NOMO-1 treated with dmso at 0.1 percent for 144 hours (cell line): ENCODE measurements at regions not wholly inside any gene's neighbourhood (a gene's known extent, or its start where the extent isn't known, plus 50 kb on each side); places are given as distances from the start of the nearest gene placed in this dataset.

ENCODE experiments used
- DNase-seq: peaks from one replicate; lab custom pipeline; 2025; ENCODE audit not compliant: unreplicated experiment; lab: John Stamatoyannopoulos, UW

DNA sequence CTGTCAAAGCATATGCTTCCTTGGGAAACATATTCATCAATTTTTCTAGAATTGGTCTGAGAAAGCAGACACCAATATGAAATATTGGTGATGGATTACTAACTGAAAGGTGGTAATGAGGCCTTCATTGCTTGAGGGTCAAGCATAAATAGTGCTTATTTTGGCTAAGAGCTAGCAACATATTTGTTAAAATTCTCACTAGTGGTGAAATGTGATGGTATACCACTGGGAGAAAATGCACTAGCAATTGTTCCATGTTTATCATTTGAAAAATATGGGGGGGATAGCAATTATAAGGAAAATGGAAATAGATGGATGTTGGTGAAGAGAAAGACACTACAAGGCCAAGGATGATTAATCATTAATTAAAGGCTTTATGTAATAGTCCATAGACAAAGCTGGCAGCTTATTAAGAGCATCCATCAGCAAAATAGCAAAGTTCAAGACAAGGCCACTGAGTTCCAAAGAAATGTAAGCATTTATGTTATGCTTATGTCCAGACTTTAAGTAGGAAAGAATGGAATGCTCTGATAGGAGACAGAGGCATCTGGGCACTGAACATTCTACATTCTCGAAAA is 253.7 kb upstream of the PRDM9 start:
- DNase-seq = no peak

- no peak for DNase-seq
Observed at GRCh38 chr5:23242891-23243290, 264.5 kb upstream of the PRDM9 start.

DNA sequence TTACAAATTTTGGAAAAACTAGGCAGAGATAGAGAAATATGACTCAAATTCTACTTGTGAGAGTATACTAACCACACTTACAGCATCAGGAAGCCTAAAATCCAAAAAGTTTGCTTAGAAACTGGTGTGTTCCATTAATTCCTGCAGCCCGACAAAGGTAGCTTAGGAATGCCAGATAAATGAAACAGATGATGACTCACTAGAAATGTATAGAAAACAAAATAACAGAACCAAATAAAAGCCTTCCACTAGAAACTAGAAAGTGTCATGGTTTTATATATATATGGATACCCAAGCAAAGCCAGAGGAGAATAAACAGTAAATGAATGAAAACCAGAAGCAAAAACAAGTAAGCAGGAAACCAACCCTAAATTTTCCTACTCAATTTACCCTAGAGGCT is 272.2 kb upstream of the PRDM9 start:
- no peak for DNase-seq

DNA sequence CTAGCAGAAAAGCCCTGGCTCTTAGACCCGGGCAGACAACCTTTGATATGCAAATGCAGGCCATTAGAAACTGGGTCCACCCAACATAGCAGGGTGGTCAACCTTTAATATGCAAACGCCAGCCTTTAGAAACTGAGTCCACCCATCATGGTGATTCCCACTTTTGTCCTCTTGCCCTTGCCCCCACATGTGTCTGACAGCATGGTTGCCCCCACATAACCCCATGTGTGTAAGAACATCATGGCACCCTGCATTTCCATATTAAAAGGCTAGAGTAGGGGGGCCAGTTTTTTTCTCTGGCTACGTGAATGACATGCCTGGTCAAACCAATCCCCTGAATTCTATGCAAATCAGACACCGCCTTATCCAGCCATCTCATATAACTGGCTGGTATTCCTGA is 273.2 kb upstream of the PRDM9 start:
- no peak for DNase-seq

DNA sequence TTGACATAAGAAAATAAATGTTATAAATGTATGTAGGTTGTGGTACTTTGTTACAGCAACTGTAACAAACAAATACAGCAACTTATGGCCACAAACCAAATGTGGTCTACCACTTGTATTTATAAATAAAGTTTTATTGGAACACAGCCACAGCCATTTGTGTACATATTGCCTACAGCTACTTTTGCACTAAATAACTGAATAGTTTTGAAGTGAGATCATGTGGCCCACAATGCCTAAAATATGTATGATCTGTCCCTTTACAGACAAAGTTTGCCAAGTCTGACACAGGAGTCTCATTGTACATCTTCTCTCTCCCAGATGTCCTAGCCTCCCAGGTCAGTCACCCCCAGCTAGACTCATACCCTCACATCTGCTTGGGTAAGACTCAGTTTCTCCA is 283.6 kb upstream of the PRDM9 start:
- no peak for DNase-seq

DNA sequence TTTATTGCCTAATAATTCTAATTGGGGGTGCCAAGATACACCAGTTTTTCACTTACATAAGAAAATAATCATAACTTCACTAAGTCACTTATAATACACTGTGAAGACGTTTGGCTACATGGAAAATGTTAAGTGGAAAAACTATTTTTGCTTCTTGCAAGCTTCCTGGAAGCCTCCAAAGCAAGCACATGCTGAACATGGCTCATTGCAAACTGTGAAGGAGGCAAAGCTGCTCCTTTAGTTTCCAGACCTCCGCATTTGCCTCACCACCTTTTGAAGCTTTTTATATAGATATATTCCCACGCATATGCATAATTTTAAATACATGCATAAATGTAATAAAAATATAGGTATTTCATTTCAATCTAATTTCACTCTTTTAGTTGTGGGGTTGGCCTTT is 285.6 kb upstream of the PRDM9 start:
- DNase-seq = no peak

- DNase-seq = no peak
Observed at GRCh38 chr5:23217159-23217558, 290.2 kb upstream of the PRDM9 start.

DNA sequence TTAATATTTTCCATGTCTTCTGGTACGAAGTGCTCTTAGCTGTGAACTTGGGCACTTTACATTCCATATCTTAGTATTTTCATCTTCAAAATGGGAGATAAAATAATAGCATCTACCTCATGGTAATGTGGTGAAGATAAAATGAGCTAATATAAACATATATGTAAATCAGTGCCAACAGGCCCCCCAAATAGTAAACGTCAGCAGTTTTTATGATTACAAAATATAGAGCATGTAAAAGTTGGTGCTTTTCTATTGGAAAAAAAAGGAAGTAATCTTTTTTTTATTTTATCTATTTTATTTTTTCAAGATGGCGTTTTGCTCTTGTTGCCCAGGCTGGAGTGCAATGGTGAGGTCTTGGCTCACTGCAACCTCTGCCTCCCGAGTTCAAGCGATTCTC is 291.1 kb upstream of the PRDM9 start:
- no peak for DNase-seq

- peak; percentile 66 for DNase-seq
Observed at GRCh38 chr5:23208959-23209431, 298.4 kb upstream of the PRDM9 start.

DNA sequence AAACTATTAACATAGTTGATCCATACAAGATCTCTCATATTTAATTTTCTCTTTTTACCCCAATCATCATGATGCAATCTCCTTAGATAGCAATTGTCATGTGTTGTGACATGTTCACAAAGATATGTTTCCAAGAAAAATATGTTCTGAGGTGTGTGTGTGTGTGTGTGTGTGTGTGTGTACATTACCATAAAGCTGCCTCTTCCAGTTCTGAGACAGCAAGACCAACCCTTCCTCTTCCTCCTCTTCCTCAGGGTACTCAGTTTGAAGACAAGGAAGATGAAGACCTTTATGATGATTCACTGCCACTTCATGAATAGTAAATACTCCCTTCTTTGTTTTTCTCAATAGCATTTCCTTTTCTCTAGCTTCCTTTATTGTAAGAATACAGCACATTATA is 303.3 kb upstream of the PRDM9 start:
- no peak for DNase-seq

- DNase-seq = no peak
Observed at GRCh38 chr5:23169660-23170416, 316.7 kb upstream of the CDH12 start.

- DNase-seq = no peak
Observed at GRCh38 chr5:23164971-23165370, 311.8 kb upstream of the CDH12 start.

DNA sequence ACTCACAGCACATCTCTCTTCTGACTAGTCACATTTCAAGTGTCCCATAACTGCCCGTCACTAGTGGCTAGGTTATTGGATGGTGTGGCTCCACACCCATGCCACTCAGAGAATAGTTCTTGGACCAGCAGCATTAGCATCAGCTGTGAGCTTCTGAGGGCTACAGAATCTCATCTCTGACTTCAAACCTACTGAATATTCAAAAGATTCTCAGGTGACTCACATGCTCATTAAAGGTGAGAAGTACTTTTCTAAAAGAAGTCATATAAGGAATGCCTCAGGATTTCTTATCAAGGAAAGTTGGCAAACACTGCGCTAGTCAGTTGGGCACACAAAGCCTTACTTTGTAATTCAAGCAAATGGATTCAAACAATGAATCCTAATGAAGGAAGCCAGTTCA is 305.0 kb upstream of the CDH12 start:
- DNase-seq = no peak

GRCh38 chr5:23157716-23158115 is 304.6 kb upstream of the CDH12 start:
- DNase-seq = no peak

DNA sequence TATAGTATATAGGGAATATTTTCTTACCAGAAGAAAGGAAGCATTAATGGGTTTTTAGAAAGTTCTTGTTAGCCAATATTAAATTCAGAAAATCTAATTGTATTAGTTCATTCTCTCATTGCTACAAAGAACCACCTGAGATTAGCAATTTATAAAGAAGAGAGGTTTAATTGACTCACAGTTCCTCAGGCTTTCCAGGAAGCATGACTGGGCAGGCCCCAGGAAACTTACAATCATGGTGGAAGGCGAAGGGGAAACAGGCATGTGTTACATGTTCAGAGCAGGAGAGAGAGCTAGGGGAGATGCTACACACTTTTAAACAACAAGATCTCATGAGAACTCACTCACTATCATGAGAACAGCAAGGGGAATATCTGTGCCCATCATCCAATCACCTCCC is 304.0 kb upstream of the CDH12 start:
- no peak for DNase-seq

DNA sequence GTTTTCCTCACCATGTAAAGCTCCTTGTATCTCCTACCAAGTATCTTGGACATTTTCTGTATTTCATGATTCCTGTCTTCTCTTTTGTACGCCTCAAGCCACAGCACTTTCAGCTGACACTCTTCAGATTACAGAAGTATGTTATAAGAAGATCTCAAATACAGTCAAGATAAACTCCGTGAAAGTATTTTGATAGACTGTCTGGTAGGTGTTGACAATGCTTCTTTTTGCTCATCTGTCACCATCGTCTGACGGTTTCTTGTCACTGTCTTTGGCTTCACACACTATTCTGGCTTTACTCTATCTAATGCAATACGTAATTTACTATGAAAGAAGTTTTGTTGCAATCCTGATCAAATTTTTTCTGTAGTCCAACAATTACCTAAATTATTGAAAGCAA is 294.5 kb upstream of the CDH12 start:
- no peak for DNase-seq

DNA sequence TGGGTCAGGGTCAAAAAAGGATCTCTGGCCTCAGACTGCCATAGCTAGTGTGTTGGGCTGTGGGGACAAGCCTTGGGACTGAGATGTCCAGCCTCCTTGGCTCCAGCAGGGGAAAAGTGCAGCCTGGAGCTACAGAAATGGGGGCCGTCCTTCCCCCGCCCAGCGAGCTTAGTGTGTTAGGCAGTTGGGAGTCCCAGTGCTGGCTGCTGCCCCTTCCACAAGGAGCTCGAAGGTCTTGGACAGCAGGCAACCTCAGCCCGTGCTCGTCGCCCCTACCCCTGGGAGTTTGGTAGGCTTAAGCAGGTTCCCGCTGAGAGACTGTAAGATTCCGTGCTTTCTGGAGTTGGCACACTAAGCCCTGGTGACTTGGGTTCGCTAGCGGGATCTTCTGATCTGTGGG is 293.0 kb upstream of the CDH12 start:
- DNase-seq = no peak

- no peak for DNase-seq
Observed at GRCh38 chr5:23139338-23140171, 286.4 kb upstream of the CDH12 start.

GRCh38 chr5:23136958-23137357 is 283.8 kb upstream of the CDH12 start:
- DNase-seq = no peak

- no peak for DNase-seq
Observed at GRCh38 chr5:23132231-23132630, 279.1 kb upstream of the CDH12 start.

DNA sequence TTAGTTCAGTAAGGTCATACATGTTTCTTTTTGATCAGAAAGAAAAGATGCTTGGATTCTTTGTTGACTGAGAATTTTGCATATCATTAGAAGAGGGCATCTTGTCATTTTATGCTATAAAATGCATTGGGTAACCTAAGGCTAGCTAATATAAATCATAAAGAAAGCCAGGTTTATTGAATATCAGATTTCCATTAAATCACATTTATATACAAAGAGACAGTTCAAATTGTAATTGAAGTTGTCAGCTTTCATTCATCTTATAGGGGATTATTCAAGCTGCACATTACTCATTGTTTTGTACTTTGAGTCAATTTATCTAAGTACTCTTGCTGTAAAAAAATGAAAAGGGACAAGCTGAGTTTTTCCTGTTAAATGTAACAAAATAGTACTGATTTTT is 259.1 kb upstream of the CDH12 start:
- no peak for DNase-seq

GRCh38 chr5:23105021-23105420 is 251.9 kb upstream of the CDH12 start:
- no peak for DNase-seq
